ENCODE measurements at regions not wholly inside any gene's neighbourhood (a gene's known extent, or its start where the extent isn't known, plus 50 kb on each side); places are given as distances from the start of the nearest gene placed in this dataset.
"Not testable (repeated sequence)": the region's sequence is repeated elsewhere in the genome, so short reads cannot be mapped to it uniquely, and the experiment has no call there.

DNA sequence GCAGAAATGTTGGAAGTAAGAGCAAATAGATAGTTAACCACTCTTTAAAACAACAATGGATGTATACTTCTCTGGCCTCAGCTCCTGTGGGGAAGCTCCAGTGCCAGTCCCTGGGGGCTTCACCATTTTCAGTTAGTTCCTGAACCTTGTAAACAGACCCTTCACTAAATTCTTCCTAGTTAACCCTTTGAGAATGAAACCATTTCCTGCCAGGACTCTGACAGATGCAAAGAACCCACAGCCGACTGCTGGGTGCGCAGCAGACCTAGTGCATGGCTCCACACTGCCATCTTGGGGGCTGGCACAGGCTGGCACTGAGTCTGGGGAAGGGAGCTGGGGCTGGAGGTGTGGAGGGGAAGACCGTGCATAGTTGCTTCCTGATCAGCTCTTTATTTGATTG lies 244.4 kb downstream of the CEP170 start:
- H3K27me3 ChIP-seq (ENCODE audit: insufficient read depth, poor library complexity, severe bottlenecking); H3K36me3 ChIP-seq (ENCODE audit: low read depth); H3K27ac ChIP-seq (ENCODE audit: poor library complexity, severe bottlenecking); ATAC-seq (ENCODE audit: low read depth); H3K9me3 ChIP-seq (ENCODE audit: severe bottlenecking); H3K4me3 ChIP-seq (ENCODE audit: severe bottlenecking); H3K4me1 ChIP-seq (ENCODE audit: insufficient read depth, poor library complexity, severe bottlenecking); DNase-seq (ENCODE audit: low spot score): not testable (repeated sequence)
- TF ChIP-seq, protein P1, sequence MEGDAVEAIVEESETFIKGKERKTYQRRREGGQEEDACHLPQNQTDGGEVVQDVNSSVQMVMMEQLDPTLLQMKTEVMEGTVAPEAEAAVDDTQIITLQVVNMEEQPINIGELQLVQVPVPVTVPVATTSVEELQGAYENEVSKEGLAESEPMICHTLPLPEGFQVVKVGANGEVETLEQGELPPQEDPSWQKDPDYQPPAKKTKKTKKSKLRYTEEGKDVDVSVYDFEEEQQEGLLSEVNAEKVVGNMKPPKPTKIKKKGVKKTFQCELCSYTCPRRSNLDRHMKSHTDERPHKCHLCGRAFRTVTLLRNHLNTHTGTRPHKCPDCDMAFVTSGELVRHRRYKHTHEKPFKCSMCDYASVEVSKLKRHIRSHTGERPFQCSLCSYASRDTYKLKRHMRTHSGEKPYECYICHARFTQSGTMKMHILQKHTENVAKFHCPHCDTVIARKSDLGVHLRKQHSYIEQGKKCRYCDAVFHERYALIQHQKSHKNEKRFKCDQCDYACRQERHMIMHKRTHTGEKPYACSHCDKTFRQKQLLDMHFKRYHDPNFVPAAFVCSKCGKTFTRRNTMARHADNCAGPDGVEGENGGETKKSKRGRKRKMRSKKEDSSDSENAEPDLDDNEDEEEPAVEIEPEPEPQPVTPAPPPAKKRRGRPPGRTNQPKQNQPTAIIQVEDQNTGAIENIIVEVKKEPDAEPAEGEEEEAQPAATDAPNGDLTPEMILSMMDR (IDR thresholded peaks at IDR 0.05; ENCODE audit: poor library complexity, severe bottlenecking) = peak; percentile 8

DNA sequence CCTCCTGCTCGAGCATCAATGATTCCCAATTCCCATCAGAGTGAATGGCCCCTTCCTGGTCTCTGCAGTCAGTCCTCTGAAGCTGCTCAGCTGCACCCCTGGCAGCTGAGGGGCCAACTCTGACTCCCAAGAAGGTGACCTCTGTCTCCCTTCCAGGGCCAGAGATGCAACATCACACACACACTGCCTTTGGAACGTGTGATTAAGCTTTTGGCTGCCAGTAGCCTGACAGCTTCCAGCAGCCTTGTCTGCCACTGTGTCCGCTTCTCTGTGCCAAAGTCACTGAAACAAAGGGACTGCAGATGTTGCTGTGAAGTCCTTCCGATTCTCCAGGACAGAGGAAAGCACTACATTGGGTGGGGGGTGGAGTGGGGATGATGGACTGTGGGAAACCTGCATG lies 254.1 kb downstream of the CEP170 start:
- not testable (repeated sequence) for H3K9me3 ChIP-seq (ENCODE audit: severe bottlenecking); H3K27ac ChIP-seq (ENCODE audit: poor library complexity, severe bottlenecking); H3K4me3 ChIP-seq (ENCODE audit: severe bottlenecking); H3K36me3 ChIP-seq (ENCODE audit: low read depth); H3K4me1 ChIP-seq (ENCODE audit: insufficient read depth, poor library complexity, severe bottlenecking); ATAC-seq (ENCODE audit: low read depth); H3K27me3 ChIP-seq (ENCODE audit: insufficient read depth, poor library complexity, severe bottlenecking); DNase-seq (ENCODE audit: low spot score)

DNA sequence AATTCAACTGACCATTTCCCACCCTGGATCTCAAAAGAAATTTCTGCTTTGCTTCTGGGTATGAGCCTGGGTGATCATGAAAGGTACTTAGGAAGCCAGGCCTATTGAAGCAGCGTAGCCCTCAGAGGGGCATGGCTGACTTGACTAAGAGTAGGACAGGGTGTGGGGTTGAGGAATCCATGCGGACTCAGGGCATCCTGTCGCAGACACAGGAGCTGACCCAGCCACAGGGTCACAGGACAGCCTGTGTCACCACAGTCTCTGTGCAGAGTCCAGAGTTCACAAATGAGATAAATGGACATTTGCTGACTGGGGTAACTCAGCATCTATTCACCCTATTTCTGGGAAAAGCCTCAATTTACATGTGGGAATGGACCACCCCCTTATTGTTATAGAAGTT lies 262.3 kb downstream of the CEP170 start:
- not testable (repeated sequence) for H3K36me3 ChIP-seq (ENCODE audit: low read depth); H3K4me3 ChIP-seq (ENCODE audit: severe bottlenecking); H3K4me1 ChIP-seq (ENCODE audit: insufficient read depth, poor library complexity, severe bottlenecking); ATAC-seq (ENCODE audit: low read depth); DNase-seq (ENCODE audit: low spot score); H3K9me3 ChIP-seq (ENCODE audit: severe bottlenecking); H3K27me3 ChIP-seq (ENCODE audit: insufficient read depth, poor library complexity, severe bottlenecking); H3K27ac ChIP-seq (ENCODE audit: poor library complexity, severe bottlenecking)

DNA sequence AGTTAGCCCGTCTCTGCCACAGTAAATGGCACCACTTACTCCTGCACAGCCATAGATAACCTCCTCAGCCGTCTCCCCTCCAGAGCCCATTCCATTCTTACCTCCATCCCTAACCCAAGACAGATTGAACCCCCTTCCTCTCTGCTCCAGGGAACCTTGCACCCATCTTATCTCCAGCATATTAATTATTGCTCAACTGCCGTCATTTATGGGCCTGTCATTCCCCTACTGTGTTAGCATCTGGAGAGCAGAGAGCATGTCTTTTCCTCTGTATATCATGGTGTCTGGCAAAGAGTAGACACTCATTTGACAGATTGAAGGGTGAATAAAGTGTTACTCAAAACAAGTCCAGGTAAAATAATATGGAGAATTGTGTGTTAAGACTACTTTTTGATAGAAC lies 270.0 kb downstream of the CEP170 start:
- H3K27ac ChIP-seq (ENCODE audit: poor library complexity, severe bottlenecking); H3K36me3 ChIP-seq (ENCODE audit: low read depth); H3K27me3 ChIP-seq (ENCODE audit: insufficient read depth, poor library complexity, severe bottlenecking); H3K4me3 ChIP-seq (ENCODE audit: severe bottlenecking); ATAC-seq (ENCODE audit: low read depth); H3K9me3 ChIP-seq (ENCODE audit: severe bottlenecking); DNase-seq (ENCODE audit: low spot score); H3K4me1 ChIP-seq (ENCODE audit: insufficient read depth, poor library complexity, severe bottlenecking): not testable (repeated sequence)

DNA sequence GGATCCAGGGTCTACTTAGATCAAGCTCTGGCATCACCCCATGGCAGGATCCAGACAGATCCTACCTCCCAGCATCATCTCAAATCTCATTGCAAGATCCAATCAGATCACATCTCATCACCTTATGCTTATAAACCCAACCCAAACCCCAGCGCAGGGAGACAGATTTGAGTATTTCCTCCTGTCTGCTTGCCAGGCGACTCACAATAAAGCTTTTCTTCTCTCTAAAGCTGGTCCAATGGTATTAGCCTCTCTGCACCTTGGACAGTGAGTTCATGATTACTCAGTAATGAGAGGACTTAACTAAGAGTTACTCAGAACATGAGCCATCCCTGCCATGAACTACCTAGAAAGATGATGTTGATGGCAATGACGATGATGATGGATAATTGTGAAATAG lies 281.7 kb downstream of the CEP170 start:
- H3K27ac ChIP-seq (ENCODE audit: poor library complexity, severe bottlenecking); DNase-seq (ENCODE audit: low spot score); H3K36me3 ChIP-seq (ENCODE audit: low read depth); H3K4me3 ChIP-seq (ENCODE audit: severe bottlenecking); H3K27me3 ChIP-seq (ENCODE audit: insufficient read depth, poor library complexity, severe bottlenecking); H3K4me1 ChIP-seq (ENCODE audit: insufficient read depth, poor library complexity, severe bottlenecking); H3K9me3 ChIP-seq (ENCODE audit: severe bottlenecking): not testable (repeated sequence)
- ATAC-seq (ENCODE audit: low read depth) = peak; percentile 78

DNA sequence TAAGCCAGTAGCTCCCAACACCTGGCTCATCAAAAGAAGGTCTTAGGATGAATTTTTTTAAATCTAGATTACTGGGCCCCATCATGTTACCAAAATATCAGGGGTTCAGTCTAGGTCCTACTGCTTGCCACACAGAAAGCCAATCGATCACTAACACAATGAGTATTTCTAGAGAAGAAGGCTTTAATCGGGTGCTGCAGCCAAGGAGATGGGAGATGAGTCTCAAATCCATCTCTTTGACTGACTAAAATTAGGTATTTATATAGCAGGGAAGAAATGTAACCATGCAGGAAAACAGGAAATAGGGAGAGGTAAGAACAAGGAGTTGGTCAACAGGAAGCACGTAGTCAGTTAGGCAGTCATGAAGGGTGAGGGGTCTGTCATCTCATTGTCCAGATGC lies 288.2 kb downstream of the CEP170 start:
- Histone ChIP-seq H3K27me3 (ENCODE audit: insufficient read depth, poor library complexity, severe bottlenecking) (no peaks in the 10 kb centered on the region), H3K4me3 (ENCODE audit: severe bottlenecking) (no peak overlapping the region), H3K36me3 (ENCODE audit: low read depth) (no peaks in the 10 kb centered on the region), H3K27ac (ENCODE audit: poor library complexity, severe bottlenecking) (no peak overlapping the region), H3K9me3 (ENCODE audit: severe bottlenecking) (no peaks in the 10 kb centered on the region), H3K4me1 (ENCODE audit: insufficient read depth, poor library complexity, severe bottlenecking) (no peaks in the 10 kb centered on the region)
- DNase-seq (ENCODE audit: low spot score) = no peak
- no peak for ATAC-seq (ENCODE audit: low read depth)
- TF ChIP-seq, protein P1 (IDR thresholded peaks at IDR 0.05; ENCODE audit: poor library complexity, severe bottlenecking) = no peak

DNA sequence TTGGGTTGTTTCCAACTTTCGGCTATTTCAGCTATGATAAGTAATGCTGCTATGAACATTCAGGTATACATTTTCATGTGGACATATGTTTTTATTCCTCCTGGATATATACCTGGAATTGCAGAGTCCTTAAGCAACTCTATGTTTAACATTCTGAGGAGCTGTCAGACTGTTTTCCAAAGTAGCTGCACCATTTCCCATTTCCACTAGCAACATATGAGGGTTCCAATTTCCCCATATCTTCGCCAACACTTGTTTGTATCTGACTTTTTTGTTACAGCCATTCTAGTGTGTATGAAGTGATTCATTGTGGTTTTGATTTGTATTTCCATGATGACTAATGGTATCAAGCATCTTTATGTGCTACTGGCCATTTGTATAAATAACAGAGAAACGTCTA lies 295.7 kb downstream of the CEP170 start:
- H3K27me3 ChIP-seq (ENCODE audit: insufficient read depth, poor library complexity, severe bottlenecking); H3K36me3 ChIP-seq (ENCODE audit: low read depth); H3K27ac ChIP-seq (ENCODE audit: poor library complexity, severe bottlenecking); H3K4me3 ChIP-seq (ENCODE audit: severe bottlenecking); ATAC-seq (ENCODE audit: low read depth); H3K4me1 ChIP-seq (ENCODE audit: insufficient read depth, poor library complexity, severe bottlenecking); DNase-seq (ENCODE audit: low spot score); H3K9me3 ChIP-seq (ENCODE audit: severe bottlenecking): not testable (repeated sequence)

DNA sequence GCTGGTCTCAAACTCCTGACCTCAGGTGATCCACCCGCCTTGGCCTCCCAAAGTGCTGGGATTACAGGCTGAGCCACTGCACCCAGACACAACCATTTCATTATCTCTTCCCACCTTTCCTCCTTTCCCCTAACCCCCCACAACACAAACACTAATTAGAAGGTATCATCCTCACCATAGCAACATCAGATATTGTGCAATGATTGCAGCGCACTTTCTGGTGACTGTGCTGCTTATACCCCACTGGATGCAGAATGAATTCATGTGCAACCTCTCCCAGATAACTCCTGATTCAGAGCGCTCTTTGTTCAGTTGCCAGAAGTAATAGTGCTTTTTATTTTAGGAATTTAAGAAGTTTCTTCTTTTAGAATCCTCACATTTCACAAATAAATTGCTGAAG lies 300.1 kb downstream of the CEP170 start:
- not testable (repeated sequence) for H3K27ac ChIP-seq (ENCODE audit: poor library complexity, severe bottlenecking); ATAC-seq (ENCODE audit: low read depth); H3K4me3 ChIP-seq (ENCODE audit: severe bottlenecking); H3K4me1 ChIP-seq (ENCODE audit: insufficient read depth, poor library complexity, severe bottlenecking); H3K27me3 ChIP-seq (ENCODE audit: insufficient read depth, poor library complexity, severe bottlenecking); DNase-seq (ENCODE audit: low spot score); H3K36me3 ChIP-seq (ENCODE audit: low read depth); H3K9me3 ChIP-seq (ENCODE audit: severe bottlenecking)

Measured in RWPE2 (cell line).